ENCODE measurements at regions not wholly inside any gene's neighbourhood (a gene's known extent, or its start where the extent isn't known, plus 50 kb on each side); places are given as distances from the start of the nearest gene placed in this dataset.

DNA sequence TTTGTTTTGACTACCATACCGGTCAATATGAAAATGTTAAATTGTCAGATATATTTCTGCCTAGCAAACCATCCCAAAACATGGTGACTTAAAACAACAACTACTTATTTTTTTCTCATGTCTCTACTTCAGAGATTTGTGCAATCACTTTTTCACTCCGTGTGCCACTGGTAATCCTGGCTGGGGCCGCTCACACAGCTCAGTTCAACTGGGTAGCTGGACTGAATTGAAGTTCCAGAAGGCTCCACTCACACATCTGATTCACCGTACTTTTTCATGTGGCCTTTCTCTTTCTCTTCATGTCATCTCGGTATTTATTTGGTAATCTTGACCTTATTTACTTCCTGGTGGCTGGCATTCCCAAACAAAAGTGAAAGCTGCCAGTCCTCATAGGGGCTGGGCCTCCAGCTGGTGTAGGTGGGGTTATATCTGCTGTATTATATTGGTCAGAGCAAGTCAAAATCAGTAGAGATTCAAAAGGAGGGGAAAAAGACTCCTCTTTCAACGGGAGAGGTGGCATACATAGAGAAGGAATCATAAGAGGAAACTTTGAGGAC is 513.9 kb upstream of the NXPH2 start:
- no peak overlapping the region for H3K9ac ChIP-seq (ENCODE audit: low read depth in 1 of 2, low read length in 2 of 2)
- no peaks in the 10 kb centered on the region for H3K36me3 ChIP-seq (ENCODE audit: control insufficient read depth in 4 of 4, insufficient read depth in 3 of 4, low read depth in 1 of 4, low read length in 3 of 4)
- no peaks in the 10 kb centered on the region for H3K9me3 ChIP-seq (ENCODE audit: control insufficient read depth in 4 of 4, low read length in 3 of 4)
- no peaks in the 10 kb centered on the region for H3K27me3 ChIP-seq (ENCODE audit: control insufficient read depth in 4 of 4, insufficient read depth in 4 of 4, low read length in 3 of 4)
- no peak overlapping the region for H3K4me3 ChIP-seq (ENCODE audit: low read depth in 1 of 3, low read length in 3 of 3)
- no peak overlapping the region for H3K27ac ChIP-seq (ENCODE audit: low read depth in 1 of 2, low read length in 2 of 2)
- no peak for DNase-seq (ENCODE audit: low spot score)
- TF ChIP-seq FOXA1 (IDR thresholded peaks at IDR 0.05) (no peak), HNF4G (IDR thresholded peaks at IDR 0.05) (no peak), RXRA (IDR thresholded peaks at IDR 0.05) (no peak), EGR1 (IDR thresholded peaks at IDR 0.05; ENCODE audit: low read depth in 2 of 2) (no peak), JUND (IDR thresholded peaks at IDR 0.05) (no peak)
- TF ChIP-seq, protein P1, sequence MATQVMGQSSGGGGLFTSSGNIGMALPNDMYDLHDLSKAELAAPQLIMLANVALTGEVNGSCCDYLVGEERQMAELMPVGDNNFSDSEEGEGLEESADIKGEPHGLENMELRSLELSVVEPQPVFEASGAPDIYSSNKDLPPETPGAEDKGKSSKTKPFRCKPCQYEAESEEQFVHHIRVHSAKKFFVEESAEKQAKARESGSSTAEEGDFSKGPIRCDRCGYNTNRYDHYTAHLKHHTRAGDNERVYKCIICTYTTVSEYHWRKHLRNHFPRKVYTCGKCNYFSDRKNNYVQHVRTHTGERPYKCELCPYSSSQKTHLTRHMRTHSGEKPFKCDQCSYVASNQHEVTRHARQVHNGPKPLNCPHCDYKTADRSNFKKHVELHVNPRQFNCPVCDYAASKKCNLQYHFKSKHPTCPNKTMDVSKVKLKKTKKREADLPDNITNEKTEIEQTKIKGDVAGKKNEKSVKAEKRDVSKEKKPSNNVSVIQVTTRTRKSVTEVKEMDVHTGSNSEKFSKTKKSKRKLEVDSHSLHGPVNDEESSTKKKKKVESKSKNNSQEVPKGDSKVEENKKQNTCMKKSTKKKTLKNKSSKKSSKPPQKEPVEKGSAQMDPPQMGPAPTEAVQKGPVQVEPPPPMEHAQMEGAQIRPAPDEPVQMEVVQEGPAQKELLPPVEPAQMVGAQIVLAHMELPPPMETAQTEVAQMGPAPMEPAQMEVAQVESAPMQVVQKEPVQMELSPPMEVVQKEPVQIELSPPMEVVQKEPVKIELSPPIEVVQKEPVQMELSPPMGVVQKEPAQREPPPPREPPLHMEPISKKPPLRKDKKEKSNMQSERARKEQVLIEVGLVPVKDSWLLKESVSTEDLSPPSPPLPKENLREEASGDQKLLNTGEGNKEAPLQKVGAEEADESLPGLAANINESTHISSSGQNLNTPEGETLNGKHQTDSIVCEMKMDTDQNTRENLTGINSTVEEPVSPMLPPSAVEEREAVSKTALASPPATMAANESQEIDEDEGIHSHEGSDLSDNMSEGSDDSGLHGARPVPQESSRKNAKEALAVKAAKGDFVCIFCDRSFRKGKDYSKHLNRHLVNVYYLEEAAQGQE (IDR thresholded peaks at IDR 0.05) = no peak
- TF ChIP-seq, protein P2, sequence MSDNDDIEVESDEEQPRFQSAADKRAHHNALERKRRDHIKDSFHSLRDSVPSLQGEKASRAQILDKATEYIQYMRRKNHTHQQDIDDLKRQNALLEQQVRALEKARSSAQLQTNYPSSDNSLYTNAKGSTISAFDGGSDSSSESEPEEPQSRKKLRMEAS (IDR thresholded peaks at IDR 0.05) = no peak
- TF ChIP-seq, protein P3, sequence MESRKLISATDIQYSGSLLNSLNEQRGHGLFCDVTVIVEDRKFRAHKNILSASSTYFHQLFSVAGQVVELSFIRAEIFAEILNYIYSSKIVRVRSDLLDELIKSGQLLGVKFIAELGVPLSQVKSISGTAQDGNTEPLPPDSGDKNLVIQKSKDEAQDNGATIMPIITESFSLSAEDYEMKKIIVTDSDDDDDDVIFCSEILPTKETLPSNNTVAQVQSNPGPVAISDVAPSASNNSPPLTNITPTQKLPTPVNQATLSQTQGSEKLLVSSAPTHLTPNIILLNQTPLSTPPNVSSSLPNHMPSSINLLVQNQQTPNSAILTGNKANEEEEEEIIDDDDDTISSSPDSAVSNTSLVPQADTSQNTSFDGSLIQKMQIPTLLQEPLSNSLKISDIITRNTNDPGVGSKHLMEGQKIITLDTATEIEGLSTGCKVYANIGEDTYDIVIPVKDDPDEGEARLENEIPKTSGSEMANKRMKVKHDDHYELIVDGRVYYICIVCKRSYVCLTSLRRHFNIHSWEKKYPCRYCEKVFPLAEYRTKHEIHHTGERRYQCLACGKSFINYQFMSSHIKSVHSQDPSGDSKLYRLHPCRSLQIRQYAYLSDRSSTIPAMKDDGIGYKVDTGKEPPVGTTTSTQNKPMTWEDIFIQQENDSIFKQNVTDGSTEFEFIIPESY (IDR thresholded peaks at IDR 0.05) = no peak
- TF ChIP-seq, protein P4, sequence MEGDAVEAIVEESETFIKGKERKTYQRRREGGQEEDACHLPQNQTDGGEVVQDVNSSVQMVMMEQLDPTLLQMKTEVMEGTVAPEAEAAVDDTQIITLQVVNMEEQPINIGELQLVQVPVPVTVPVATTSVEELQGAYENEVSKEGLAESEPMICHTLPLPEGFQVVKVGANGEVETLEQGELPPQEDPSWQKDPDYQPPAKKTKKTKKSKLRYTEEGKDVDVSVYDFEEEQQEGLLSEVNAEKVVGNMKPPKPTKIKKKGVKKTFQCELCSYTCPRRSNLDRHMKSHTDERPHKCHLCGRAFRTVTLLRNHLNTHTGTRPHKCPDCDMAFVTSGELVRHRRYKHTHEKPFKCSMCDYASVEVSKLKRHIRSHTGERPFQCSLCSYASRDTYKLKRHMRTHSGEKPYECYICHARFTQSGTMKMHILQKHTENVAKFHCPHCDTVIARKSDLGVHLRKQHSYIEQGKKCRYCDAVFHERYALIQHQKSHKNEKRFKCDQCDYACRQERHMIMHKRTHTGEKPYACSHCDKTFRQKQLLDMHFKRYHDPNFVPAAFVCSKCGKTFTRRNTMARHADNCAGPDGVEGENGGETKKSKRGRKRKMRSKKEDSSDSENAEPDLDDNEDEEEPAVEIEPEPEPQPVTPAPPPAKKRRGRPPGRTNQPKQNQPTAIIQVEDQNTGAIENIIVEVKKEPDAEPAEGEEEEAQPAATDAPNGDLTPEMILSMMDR (IDR thresholded peaks at IDR 0.05; ENCODE audit: low read depth, low read length, missing input control) = no peak
- WGBS = 56% methylated on average over 6 of the region's 6 CpGs
- no peaks in the 10 kb centered on the region for H3K4me1 ChIP-seq (ENCODE audit: control insufficient read depth in 4 of 4, insufficient read depth in 4 of 4, low read length in 3 of 4)

DNA sequence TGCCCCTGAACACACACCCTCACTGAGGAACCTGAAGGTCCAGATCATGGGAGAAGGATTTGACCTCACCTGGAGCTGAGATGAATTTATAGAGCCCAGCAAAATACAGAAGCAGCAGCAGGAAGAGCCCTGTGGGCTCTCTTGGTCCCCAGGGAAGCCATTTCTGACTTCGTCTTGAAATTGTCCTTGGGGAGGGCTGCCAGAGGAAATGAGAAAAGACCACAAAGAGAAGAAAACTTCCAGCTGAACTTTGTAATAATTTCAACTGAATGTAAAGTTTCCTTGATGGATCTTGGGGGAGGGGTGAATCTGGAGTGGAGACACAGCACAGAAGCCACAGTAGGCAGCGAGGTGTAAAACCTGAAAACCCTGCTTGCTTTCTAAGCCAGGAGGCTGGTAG is 500.9 kb upstream of the NXPH2 start:
- no peaks in the 10 kb centered on the region for H3K27me3 ChIP-seq (ENCODE audit: control insufficient read depth in 4 of 4, insufficient read depth in 4 of 4, low read length in 3 of 4)
- 83% methylated on average over 2 of the region's 2 CpGs for WGBS
- TF ChIP-seq RXRA (IDR thresholded peaks at IDR 0.05) (no peak), RAD21 (IDR thresholded peaks at IDR 0.05) (no peak), TAF1 (conservative IDR thresholded peaks at IDR 0.05) (no peak), FOXA2 (IDR thresholded peaks at IDR 0.05) (no peak), HNF4G (IDR thresholded peaks at IDR 0.05) (no peak), GABPA (IDR thresholded peaks at IDR 0.05 in 1 of 2, conservative IDR thresholded peaks at IDR 0.05 in 1 of 2) (no peak), FOXA1 (IDR thresholded peaks at IDR 0.05) (no peak), EGR1 (IDR thresholded peaks at IDR 0.05; ENCODE audit: low read depth in 2 of 2) (no peak), SP1 (IDR thresholded peaks at IDR 0.05) (no peak), JUND (IDR thresholded peaks at IDR 0.05) (no peak)
- TF ChIP-seq, protein P2 (IDR thresholded peaks at IDR 0.05) = no peak
- TF ChIP-seq, protein P1 (IDR thresholded peaks at IDR 0.05) = no peak
- TF ChIP-seq, protein P5, sequence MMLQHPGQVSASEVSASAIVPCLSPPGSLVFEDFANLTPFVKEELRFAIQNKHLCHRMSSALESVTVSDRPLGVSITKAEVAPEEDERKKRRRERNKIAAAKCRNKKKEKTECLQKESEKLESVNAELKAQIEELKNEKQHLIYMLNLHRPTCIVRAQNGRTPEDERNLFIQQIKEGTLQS (IDR thresholded peaks at IDR 0.05) = no peak
- H3K36me3 ChIP-seq (ENCODE audit: control insufficient read depth in 4 of 4, insufficient read depth in 3 of 4, low read depth in 1 of 4, low read length in 3 of 4) = no peaks in the 10 kb centered on the region
- H3K9me3 ChIP-seq (ENCODE audit: control insufficient read depth in 4 of 4, low read length in 3 of 4) = peaks cover 0 to 5% (median 0%) of the 10 kb centered on the region in 4 donors
- H3K27ac ChIP-seq (ENCODE audit: low read depth in 1 of 2, low read length in 2 of 2) = no peak overlapping the region
- H3K9ac ChIP-seq (ENCODE audit: low read depth in 1 of 2, low read length in 2 of 2) = no peak overlapping the region
- no peak overlapping the region for H3K4me3 ChIP-seq (ENCODE audit: low read depth in 1 of 3, low read length in 3 of 3)
- H3K4me1 ChIP-seq (ENCODE audit: control insufficient read depth in 4 of 4, insufficient read depth in 4 of 4, low read length in 3 of 4) = no peaks in the 10 kb centered on the region
- no peak for DNase-seq (ENCODE audit: low spot score)

Data from liver (tissue), 8 donors.